OCI-LY1 (cell line): ENCODE measurements at regions not wholly inside any gene's neighbourhood (a gene's known extent, or its start where the extent isn't known, plus 50 kb on each side); places are given as distances from the start of the nearest gene placed in this dataset.

Experiments used
- H2AFZ ChIP-seq: fragments of 200-600 bp; sonication (generic), shearing (Covaris generic); 2 replicates; pipeline ENCODE4 v1.6.0; 2014; ENCODE audit warnings: antibody characterized with exemption, mild to moderate bottlenecking, low read length
- H3F3A ChIP-seq: fragments of 200-600 bp; sonication (generic), shearing (Covaris generic); 2 replicates; pipeline ENCODE4 v1.6.0; 2014; ENCODE audit warnings: mild to moderate bottlenecking, antibody characterized with exemption, low read length, moderate library complexity; ENCODE audit not compliant: insufficient read depth
- H3K27ac ChIP-seq: fragments of 200-600 bp; sonication (generic); 2 replicates; pipeline ENCODE4 v1.5.1; 2014; ENCODE audit warnings: low read length, mixed run types, mild to moderate bottlenecking, low read depth; ENCODE audit not compliant: poor library complexity, severe bottlenecking
- H3K27me3 ChIP-seq: fragments of 200-600 bp; sonication (generic); 2 replicates; pipeline ENCODE4 v1.6.0; 2014; ENCODE audit warnings: antibody characterized with exemption, mild to moderate bottlenecking, low read length, moderate library complexity; ENCODE audit not compliant: insufficient read depth
- H3K36me3 ChIP-seq: fragments of 200-600 bp; sonication (generic); 2 replicates; pipeline ENCODE4 v1.6.1; 2014; ENCODE audit warnings: mild to moderate bottlenecking, antibody characterized with exemption, low read length, moderate library complexity, mixed read lengths; ENCODE audit not compliant: insufficient read depth
- H3K4me1 ChIP-seq: fragments of 200-600 bp; sonication (generic); 2 replicates; pipeline ENCODE4 v1.5.1; 2014; ENCODE audit warnings: mild to moderate bottlenecking, low read length, moderate library complexity; ENCODE audit not compliant: insufficient read depth, severe bottlenecking
- H3K4me2 ChIP-seq: fragments of 200-600 bp; sonication (generic), shearing (Covaris generic); 2 replicates; pipeline ENCODE4 v1.6.1; 2014; ENCODE audit warnings: low read length
- H3K4me3 ChIP-seq: fragments of 200-600 bp; sonication (generic); 2 replicates; pipeline ENCODE4 v1.5.1; 2014; ENCODE audit warnings: low read length, low read depth, mild to moderate bottlenecking, mixed read lengths; ENCODE audit not compliant: poor library complexity, severe bottlenecking
- H3K79me2 ChIP-seq: fragments of 200-600 bp; shearing (Covaris generic); 2 replicates; pipeline ENCODE4 v1.6.1; 2016; ENCODE audit warnings: mixed run types, low read length, mixed read lengths; ENCODE audit not compliant: insufficient read depth
- H3K9ac ChIP-seq: fragments of 200-600 bp; sonication (generic), shearing (Covaris generic); 2 replicates; pipeline ENCODE4 v1.6.1; 2014; ENCODE audit warnings: mild to moderate bottlenecking, low read length, mixed read lengths
- H3K9me2 ChIP-seq: fragments of 200-600 bp; sonication (generic), shearing (Covaris generic); 2 replicates; pipeline ENCODE4 v1.6.1; 2014; ENCODE audit warnings: low read depth, mild to moderate bottlenecking, low read length, mixed read lengths
- H3K9me3 ChIP-seq: fragments of 200-600 bp; shearing (Covaris generic); 2 replicates; pipeline ENCODE4 v1.6.1; 2014; ENCODE audit warnings: low read length, mixed read lengths
- H4K20me1 ChIP-seq: fragments of 200-600 bp; sonication (generic), shearing (Covaris generic); 2 replicates; pipeline ENCODE4 v1.6.0; 2016; ENCODE audit warnings: mild to moderate bottlenecking, low read length; ENCODE audit not compliant: insufficient read depth
- CTCF ChIP-seq: fragments of 200-600 bp; sonication (generic), shearing (Covaris generic); IDR thresholded peaks from 2 replicates; pipeline ENCODE4 v1.5.1; 2017; ENCODE audit warnings: mild to moderate bottlenecking, antibody characterized with exemption, low read length, moderate library complexity, mixed read lengths
- EZH2 ChIP-seq: fragments of 200-600 bp; sonication (generic), shearing (Covaris generic); IDR thresholded peaks from 2 replicates; pipeline ENCODE4 v1.8.0; 2017; ENCODE audit warnings: borderline replicate concordance, mixed run types, mild to moderate bottlenecking, antibody characterized with exemption, low read length, moderate library complexity, mixed read lengths

- Histone ChIP-seq H3K4me2 (no peak overlapping the region), H3K27ac (no peak overlapping the region), H3K9ac (no peak overlapping the region), H3K4me1 (no peaks in the 10 kb centered on the region), H3F3A (no peaks in the 10 kb centered on the region), H3K79me2 (no peaks in the 10 kb centered on the region), H3K36me3 (no peaks in the 10 kb centered on the region), H4K20me1 (no peaks in the 10 kb centered on the region), H3K9me2 (no peaks in the 10 kb centered on the region), H2AFZ (no peak overlapping the region), H3K4me3 (no peak overlapping the region), H3K9me3 (no peaks in the 10 kb centered on the region), H3K27me3 (no peaks in the 10 kb centered on the region)
- no peak for TF ChIP-seq CTCF
- no peak for TF ChIP-seq EZH2
Measured at GRCh38 chr2:34419856-34420255, 820.8 kb upstream of the FAM98A start.

GRCh38 chr2:34416856-34417255, 817.8 kb upstream of the FAM98A start:
- Histone ChIP-seq H3K4me1 (no peaks in the 10 kb centered on the region), H3K4me2 (no peak overlapping the region), H3K9me2 (no peaks in the 10 kb centered on the region), H3F3A (no peaks in the 10 kb centered on the region), H3K36me3 (no peaks in the 10 kb centered on the region), H3K9ac (no peak overlapping the region), H3K9me3 (no peaks in the 10 kb centered on the region), H4K20me1 (no peaks in the 10 kb centered on the region), H2AFZ (no peak overlapping the region), H3K27me3 (no peaks in the 10 kb centered on the region), H3K4me3 (no peak overlapping the region), H3K79me2 (no peaks in the 10 kb centered on the region), H3K27ac (no peak overlapping the region)
- no peak for TF ChIP-seq EZH2
- TF ChIP-seq CTCF: no peak

GRCh38 chr2:34414856-34415255, 815.8 kb upstream of the FAM98A start:
- no peaks in the 10 kb centered on the region for H3K9me2 ChIP-seq
- H4K20me1 ChIP-seq: no peaks in the 10 kb centered on the region
- H3K79me2 ChIP-seq: no peaks in the 10 kb centered on the region
- H3F3A ChIP-seq: no peaks in the 10 kb centered on the region
- no peaks in the 10 kb centered on the region for H3K36me3 ChIP-seq
- no peaks in the 10 kb centered on the region for H3K9me3 ChIP-seq
- H3K27ac ChIP-seq: no peak overlapping the region
- TF ChIP-seq CTCF (no peak), EZH2 (no peak)
- H2AFZ ChIP-seq: no peak overlapping the region
- H3K4me3 ChIP-seq: no peak overlapping the region
- H3K4me1 ChIP-seq: no peaks in the 10 kb centered on the region
- H3K9ac ChIP-seq: no peak overlapping the region
- no peaks in the 10 kb centered on the region for H3K27me3 ChIP-seq
- H3K4me2 ChIP-seq: no peak overlapping the region
